ENCODE measurements at regions not wholly inside any gene's neighbourhood (a gene's known extent, or its start where the extent isn't known, plus 50 kb on each side); places are given as distances from the start of the nearest gene placed in this dataset.
A peak's percentile ranks its signal among the peaks of the same experiment; 100 is the strongest.

DNA sequence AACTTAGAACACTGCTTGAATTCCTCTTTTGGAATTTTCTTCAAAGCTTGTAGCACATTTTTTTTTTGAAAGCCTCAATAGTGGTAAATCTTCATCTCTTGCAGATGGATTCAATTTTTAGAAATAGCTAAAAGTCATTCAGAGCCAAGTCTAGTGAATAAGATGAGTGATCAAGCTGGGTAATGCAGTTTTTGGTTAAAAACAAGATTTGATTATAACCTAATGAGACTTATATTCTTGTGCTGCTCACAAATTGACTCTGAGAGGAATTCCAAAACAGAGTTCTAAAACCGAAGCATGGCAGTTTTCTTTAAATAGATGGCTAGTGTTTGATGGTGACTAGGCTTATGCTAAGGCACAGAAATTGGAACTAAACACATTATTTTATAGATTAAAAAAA lies 2072.6 kb upstream of the CELF4 start:
- no peak for DNase-seq (ENCODE audit: low read depth, low spot score)

DNA sequence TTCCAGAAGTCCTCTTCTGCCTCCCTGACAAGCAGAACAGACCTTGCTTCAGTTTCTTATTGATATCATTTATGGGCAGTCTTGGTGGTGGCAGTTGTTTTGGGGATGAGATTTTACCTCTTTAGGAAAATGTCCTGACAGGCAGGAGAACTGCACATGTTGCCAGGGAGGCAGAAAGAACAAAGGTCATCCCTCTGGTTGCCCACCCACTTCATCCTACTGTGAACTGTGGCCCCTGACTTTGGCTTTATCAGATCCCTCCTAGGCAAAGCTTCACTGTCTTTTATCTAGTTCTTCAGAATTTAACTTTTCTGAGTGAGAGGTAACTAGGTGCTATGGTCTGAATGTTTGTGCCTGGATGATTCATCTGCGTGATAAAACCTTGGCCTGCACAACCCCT lies 2071.3 kb upstream of the CELF4 start:
- DNase-seq (ENCODE audit: low read depth, low spot score): no peak

DNA sequence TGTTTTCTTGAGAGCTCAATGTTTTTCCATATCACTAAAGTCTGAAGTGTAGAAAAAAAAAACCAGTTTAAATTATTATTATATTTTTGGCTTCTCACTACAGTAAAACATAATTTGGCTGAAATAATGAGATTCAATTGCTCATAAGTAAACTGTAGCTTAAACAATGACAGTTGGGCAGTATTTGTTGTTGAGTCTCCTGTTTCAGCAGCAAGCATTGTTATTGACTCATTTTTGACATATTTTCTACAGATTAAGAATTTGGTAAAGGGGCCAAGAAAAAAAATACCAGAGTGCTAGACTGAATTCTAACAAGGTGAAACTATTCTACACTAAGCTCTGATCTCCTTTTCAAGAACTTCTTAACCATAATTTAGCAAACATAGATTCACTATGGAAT lies 2070.4 kb upstream of the CELF4 start:
- DNase-seq (ENCODE audit: low read depth, low spot score): no peak

DNA sequence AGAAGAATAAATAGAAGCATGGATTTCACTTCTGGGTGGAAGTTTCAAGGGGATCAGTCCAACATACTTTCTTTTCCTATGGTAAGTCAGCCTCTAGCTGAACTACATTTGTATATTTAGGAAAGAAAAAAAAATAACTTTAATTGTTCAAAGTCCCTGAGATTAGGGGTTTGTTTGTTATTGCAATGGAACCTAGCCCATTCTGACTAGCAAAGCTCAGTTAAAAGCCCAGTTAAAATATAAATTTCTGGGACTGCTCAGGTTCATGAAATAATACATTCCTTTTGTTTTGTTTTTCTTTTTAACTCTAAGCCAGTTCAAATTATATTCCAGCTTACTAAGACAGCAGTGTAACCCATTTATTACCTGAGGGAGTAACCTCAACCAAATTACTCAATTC lies 2069.6 kb upstream of the CELF4 start:
- no peak for DNase-seq (ENCODE audit: low read depth, low spot score)

DNA sequence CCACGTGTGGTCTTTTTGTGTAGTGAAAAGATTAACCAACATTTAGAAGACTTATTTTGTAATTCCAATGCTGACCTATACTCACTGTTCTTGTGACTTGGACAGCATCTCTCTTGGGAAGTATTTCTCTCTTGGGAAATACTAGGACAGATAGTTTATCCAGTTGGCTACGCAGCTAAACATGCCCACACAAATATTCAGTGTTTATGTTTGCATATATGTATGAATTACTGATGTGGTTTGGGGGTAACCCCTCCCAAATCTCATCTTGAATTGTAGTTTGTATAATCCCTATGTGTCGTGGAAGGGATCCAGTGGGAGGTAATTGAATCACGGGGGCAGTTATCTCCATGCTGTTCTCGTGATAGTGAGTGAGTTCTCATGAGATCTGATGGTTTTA lies 2062.3 kb upstream of the CELF4 start:
- no peak for DNase-seq (ENCODE audit: low read depth, low spot score)

DNA sequence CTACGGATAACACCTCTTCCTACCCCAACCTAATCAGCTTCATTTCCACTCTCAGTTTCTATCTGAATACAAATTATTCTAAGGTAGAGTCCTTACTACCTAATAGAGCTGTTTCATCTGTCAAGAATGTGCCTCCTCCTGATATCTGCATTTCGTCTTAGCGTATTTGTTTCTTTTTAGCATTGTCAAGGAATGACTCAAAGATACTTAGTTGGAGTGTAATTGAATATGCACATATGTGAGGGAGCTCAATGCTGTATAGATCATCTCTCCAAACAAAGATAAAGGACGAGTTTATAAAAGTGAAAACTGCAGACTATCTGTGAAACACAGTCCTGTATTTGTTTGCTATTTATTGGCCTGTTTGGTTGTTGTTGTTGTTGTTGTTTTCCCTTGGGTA lies 2059.4 kb upstream of the CELF4 start:
- DNase-seq (ENCODE audit: low read depth, low spot score): no peak

DNA sequence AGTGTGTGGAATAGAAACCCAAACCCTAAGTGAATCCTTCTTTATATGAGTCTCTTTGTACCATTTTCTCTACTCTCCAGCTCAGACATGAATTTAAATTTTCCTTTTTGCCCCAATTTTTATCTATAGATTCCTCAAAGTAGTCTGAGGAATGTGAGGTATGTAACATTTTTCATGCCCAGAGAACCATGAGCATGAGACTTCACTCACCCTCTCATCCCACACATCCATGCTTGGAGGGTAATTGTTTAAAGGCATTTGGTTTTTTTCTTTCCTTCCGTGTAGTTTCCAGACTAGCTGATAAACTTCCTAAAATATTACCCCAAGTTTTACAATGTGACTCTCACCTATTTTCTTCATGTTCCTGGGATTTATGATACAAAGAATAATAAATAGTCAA lies 2056.8 kb upstream of the CELF4 start:
- DNase-seq (ENCODE audit: low read depth, low spot score): no peak

DNA sequence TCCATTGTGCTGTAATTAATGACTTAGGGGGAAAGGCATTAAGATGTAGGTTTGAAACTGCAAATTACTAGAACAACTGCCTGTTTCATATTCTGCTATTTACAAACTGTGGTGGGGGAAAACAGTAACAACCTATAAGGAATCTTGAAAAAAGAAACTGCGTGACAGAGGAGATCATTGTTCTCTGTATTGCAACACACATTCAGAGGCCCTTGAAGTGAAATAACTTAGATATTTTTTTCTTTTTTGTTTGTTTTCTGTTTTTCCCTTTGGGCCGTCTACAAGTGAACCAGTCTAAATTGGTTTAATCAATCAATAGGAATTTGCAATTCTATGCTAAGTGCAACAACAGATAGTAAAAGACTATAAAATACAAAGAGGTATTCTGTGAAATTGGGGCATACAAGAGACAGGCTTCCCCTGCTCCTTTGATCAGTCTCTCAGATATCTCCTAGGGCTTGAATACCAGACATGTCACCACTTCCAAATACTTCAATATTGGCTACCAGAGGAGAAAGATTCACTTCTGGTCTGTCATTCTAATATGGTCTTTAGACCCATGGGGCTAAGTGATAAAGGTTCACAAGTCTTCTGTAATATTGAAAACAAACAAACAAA lies 2055.1 kb upstream of the CELF4 start:
- no peak for DNase-seq (ENCODE audit: low read depth, low spot score)

DNA sequence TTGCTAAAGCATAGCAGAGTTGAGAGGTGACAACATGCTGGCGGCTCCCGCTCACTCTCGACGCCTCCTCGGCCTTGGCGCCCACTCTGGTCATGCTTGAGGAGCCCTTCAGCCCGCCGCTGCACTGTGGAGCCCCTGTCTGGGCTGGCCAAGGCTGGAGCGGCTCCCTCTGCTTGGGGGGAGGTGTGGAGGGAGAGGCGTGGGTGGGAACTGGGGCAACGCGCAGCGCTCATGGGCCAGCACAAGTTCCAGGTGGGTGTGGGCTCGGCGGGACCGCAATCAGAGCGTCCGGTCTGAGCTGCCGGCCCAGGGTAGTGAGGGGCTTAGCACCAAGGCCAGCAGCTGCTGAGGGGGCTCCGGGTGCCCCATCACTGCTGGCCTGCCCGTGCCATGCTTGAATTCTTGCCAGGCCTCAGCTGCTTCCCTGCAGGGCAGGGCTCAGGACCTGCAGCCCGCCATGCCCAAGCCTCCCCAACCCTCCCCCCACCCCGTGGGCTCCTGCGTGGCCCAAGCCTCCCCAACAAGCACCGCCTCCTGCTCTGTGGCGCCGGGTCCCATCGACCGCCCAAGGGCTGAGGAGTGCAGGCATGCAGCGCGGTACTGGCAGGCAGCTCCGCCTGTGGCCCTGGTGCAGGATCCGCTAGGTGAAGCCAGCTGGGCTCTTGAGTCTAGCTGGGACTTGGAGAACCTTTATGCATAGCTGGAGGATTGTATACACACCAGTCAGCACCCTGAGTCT lies 2052.8 kb upstream of the CELF4 start:
- no peak for DNase-seq (ENCODE audit: low read depth, low spot score)

DNA sequence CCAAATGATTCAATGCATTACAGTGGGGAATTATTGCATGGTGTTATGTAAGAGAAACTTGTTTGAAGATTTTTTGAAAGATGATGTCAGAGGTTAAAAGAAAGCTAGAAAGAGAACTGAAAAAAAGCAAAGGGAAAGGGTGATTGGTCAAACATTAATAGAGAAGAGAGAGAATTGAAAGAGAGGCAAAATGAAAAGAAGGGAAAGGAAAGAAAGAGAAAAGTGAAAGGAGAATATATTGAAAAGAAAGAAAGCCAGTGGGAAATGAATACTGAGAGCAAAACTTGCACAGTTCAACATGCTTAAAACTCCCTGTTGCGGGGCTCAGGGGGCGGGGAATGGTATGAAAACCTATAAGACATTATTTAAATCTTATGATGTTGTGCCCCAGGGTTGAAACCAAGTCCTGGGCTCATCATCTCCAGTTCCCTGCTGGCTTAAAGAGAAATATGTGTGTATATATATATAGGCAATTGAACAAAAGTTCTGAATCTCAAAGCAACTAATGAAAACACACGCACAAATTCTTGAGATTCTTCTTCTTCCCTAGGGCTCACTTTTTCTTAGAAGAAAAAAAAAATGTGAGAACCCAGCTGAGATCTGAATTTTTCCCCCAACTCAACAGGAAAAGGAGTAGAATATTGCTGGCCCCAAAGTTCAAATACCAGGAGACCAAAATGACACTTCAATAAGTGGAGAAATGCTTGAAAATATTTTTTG lies 2045.9 kb upstream of the CELF4 start:
- DNase-seq (ENCODE audit: low read depth, low spot score): no peak

DNA sequence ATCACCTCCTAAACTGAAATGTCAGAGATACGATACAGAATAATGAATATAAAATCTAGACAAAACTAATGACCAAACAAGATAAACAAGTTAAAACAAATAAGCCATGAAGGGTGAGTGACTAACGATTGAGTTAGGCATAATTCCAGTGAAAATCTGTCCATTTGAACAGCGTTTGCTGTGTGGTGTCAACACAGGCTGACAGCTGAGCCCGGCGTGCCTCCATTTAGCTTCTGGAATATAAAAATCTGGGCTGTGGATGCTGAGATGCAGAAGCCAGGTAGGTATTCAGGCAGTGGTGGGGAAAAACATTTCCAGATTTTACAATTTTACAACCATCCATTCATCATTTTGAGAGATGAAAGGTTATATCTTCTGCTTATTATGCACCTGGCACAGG lies 2041.4 kb upstream of the CELF4 start:
- DNase-seq (ENCODE audit: low read depth, low spot score): no peak

DNA sequence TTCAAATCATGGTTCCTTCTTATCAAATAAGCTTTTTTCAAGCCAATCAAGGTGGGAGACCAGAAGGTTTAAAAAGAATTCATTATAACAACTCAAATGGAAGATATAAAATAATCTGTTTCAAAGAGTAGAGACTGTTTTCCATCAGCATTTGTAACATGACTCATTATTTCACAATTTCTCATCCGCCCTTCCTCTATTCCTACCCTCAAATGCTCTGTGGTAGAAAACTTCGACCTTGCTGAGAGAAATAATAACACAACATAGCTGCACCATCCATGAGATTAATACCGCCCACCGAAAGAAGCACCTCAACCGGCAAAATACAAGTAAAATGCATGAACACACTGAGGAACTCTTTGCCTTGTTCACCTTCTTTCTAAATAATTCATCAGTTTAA lies 2039.2 kb upstream of the CELF4 start:
- no peak for DNase-seq (ENCODE audit: low read depth, low spot score)

DNA sequence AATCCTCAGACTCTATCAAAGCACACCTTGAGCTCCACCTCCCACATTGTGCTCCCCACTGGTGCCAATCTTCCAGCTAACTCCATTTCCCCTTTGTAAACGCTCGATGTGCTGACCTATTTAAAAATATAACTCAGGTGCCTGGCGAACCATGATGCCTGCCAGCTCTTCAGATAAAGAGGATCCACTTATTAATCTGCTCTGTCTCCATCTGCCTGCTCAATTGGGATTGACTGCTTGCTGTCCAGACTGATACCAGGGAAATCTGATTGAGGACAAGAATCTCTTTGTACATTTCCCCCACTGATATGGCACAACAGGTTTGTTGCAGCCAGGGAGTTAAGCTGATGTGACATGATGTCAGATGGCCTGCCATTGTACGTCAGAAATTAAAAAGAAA lies 2036.5 kb upstream of the CELF4 start:
- no peak for DNase-seq (ENCODE audit: low read depth, low spot score)

DNA sequence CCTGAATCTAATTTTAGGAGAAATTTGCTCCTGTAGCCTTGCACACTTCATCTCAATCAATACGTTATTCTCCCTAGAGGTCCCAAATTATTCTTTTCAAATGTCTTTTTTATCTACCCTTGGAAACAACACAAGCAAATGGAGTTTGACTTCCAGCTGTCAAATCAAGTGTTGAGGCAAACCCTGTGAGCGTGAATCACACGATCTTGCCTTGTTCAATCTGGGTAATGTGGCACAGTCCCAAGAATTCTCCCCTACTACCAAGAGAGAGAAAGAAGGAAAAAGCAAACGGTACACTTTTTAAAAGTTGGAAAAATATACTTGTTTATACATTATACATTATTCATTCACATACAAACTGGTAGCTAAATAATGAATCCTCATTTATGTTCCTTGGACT lies 2035.3 kb upstream of the CELF4 start:
- no peak for DNase-seq (ENCODE audit: low read depth, low spot score)

DNA sequence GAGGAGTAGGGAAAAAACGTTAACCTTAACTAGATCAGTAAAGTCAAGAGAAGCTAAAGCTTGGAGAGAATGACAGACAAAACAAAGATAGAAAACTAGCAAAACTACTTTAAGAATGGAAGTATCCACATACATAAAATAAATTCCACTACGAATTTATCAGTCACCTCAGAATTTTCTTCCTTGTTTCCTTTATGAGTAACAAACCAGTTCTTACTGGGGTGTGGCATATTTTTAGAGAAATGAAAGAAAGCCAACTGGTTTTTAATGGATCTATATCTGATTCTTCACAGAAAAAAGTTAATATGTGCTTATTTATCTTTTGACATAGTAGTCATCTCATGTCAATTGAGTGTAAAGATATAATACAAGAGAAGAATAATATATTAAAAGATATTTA lies 2033.7 kb upstream of the CELF4 start:
- no peak for DNase-seq (ENCODE audit: low read depth, low spot score)

DNA sequence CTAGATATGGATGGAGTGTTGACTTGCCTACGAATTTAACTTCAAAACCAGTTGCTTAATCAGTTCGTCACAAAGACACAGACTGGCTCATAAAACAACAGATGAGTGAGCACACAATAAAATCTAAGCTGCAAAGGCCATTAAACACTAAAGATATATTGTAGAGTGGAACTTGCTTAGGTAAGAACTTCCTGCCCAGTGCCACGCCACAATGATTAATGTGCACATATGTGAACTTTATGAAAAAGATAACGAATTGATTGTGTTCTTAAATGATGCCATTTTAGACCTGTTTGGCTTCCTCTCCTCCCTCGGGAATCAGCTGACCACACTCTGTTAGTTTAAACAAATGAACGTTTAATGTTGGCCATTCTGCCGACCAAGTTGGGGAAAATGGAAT lies 2031.3 kb upstream of the CELF4 start:
- DNase-seq (ENCODE audit: low read depth, low spot score): no peak

DNA sequence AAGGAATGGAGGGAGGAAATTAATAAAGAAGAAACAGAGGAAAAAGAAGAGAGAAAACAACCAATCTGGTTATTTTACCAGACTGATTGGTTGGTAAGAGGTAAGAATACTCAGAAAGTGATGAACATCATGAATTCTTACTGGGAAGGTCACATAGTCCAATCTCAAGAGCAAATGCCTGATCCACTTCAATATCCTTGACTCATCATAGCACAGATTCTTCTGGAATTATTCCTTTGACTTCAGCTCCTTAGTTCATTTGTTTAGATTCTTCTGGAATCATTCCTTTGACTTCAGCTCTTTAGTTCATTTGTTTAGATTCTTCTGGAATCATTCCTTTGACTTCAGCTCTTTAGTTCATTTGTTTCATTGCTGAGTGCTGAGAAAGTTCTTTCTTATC lies 2030.6 kb upstream of the CELF4 start:
- no peak for DNase-seq (ENCODE audit: low read depth, low spot score)

DNA sequence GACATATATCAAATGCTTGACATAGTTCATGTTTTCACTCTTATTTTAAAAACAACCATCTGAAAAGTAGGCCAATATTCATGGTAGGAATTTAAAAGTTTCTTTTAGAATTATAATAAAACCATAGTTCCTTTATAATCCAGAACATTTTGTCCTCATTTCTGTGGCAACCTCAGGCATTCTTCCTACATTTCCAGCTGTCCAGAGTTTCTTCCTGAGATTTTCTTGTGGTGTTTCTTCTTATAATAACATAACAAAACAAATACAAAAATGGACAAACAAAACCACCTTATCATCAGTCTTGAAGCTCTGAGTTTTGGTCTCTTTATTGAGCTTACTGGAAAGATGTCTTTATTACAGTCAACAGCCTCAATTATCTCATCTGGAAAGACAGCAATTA lies 2028.6 kb upstream of the CELF4 start:
- DNase-seq (ENCODE audit: low read depth, low spot score): no peak

DNA sequence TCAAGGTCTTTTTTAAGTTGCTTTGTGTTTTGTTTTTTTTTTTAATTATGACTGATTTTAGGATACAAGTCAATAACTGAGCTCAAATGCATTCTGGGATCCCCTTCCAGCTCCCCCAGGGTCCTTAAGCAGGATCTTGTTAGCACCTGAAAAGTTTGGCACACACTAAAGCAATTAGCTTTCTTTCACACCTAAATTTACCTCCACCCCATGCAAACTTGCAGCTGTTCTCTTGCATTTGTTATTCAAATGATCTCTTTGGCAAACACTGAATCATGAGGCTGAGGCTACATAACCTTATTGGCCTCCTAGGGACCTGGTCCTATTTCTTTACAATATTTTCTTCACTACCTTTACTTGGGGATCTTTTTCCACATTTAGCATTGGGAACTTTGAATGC lies 2026.1 kb upstream of the CELF4 start:
- DNase-seq (ENCODE audit: low read depth, low spot score): peak; percentile 85

DNA sequence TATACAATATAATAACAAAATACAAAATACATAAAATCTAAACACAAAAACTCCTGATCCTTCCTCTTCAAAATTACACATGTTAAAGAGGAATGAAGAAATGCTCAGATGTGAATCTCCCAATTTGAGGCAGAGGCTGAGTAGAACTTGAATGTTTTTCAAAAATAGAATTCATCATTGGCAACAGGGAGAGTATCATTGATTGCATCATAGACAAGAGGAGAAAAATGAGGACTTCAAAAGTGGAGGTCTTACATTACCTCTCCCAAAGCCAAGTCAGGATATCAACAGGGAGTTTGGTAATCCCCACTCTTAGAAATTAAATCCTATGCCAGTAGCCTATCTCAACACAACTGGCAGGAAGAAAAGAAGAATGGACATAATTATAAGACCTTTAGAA lies 2023.9 kb upstream of the CELF4 start:
- no peak for DNase-seq (ENCODE audit: low read depth, low spot score)

DNA sequence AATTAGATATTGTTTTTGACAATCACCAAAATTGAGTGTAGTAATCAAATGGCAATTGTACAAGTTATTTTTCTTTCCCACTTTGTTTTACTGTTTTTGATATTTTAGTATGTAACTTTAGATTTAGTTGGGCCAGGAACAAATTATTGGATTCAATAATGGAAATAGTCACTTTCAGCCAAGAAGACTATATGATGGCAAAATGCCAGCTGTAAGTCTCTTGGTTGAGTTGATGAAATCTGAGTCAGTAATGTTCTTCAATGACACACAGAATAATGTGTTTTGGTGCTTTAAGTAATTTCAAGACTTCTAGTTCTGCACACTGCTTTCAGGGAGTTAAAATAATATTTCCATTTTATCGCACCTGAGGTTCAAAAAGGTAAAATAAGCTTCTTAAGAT lies 2022.0 kb upstream of the CELF4 start:
- no peak for DNase-seq (ENCODE audit: low read depth, low spot score)

DNA sequence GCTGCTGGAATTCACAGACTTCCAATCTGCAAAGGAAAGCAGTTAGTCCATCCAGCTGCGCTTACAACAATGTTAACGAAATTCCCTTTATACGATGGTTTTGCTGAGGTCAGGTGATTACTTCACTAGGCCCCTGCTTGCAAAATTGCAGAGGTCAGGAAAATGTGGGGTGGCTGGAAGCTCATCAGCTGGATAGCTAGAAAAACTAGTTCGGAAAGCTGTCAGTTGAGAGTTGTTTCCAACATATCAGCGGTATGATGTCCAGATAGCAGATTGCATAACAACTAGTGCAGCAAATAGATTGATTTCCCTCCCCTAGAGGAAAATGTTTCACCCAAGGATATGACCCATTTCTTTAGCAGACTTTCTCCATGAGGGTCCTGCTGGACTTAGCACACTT lies 2021.1 kb upstream of the CELF4 start:
- DNase-seq (ENCODE audit: low read depth, low spot score): no peak

DNA sequence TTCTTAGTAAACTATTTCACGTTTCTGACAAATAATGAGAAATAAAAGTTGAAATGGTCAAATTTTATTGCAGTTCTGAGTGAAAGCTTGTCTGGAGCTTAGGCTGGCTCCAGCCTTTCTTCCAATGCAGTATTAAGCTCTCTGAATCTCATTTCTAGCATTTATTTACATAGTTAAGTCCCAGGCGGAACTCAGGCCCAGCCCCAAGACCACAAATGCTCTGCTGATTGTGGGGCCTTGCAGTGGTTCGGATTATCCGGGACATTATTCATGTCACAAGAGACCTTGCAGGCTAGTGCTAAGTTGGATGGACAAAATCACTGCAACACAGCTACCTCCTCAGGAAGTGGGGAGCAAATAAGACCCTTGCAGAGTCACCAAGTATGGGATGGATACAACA lies 2009.3 kb upstream of the CELF4 start:
- DNase-seq (ENCODE audit: low read depth, low spot score): no peak

Data from iPS DF 19.7 (cell line).